ENCODE measurements at regions not wholly inside any gene's neighbourhood (a gene's known extent, or its start where the extent isn't known, plus 50 kb on each side); places are given as distances from the start of the nearest gene placed in this dataset.

GRCh38 chr2:224283466-224283965 lies 118.4 kb downstream of the FAM124B start:
- no peak for TF ChIP-seq CTCF (conservative IDR thresholded peaks at IDR 0.05; ENCODE audit: low read depth, low read length)
- DNase-seq (ENCODE audit: low read depth), result no peak
- H3K4me3 ChIP-seq (ENCODE audit: low read depth, low read length), result no peak overlapping the region

GRCh38 chr2:224281374-224281773 lies 120.5 kb downstream of the FAM124B start:
- no peak for DNase-seq (ENCODE audit: low read depth)

GRCh38 chr2:224278531-224278930 lies 123.4 kb downstream of the FAM124B start:
- TF ChIP-seq CTCF (conservative IDR thresholded peaks at IDR 0.05; ENCODE audit: low read depth, low read length), result peak; percentile 2
- DNase-seq (ENCODE audit: low read depth), result no peak
- no peak overlapping the region for H3K4me3 ChIP-seq (ENCODE audit: low read depth, low read length)

More at GRCh38 chr2:224281374-224281773, 120.5 kb downstream of the FAM124B start:
- no peak for TF ChIP-seq CTCF (conservative IDR thresholded peaks at IDR 0.05; ENCODE audit: low read depth, low read length)
- no peak overlapping the region for H3K4me3 ChIP-seq (ENCODE audit: low read depth, low read length)

- TF ChIP-seq CTCF (conservative IDR thresholded peaks at IDR 0.05; ENCODE audit: low read depth, low read length), result no peak
- no peak for DNase-seq (ENCODE audit: low read depth)
- no peak overlapping the region for H3K4me3 ChIP-seq (ENCODE audit: low read depth, low read length)
These were observed 125.7 kb downstream of the FAM124B start for GRCh38 chr2:224276251-224276650.

GRCh38 chr2:224272237-224272910 lies 129.5 kb downstream of the FAM124B start:
- TF ChIP-seq CTCF (conservative IDR thresholded peaks at IDR 0.05; ENCODE audit: low read depth, low read length), result no peak
- no peak for DNase-seq (ENCODE audit: low read depth)
- no peak overlapping the region for H3K4me3 ChIP-seq (ENCODE audit: low read depth, low read length)

GRCh38 chr2:224271617-224272236 lies 130.2 kb downstream of the FAM124B start:
- no peak overlapping the region for H3K4me3 ChIP-seq (ENCODE audit: low read depth, low read length)
- TF ChIP-seq CTCF (conservative IDR thresholded peaks at IDR 0.05; ENCODE audit: low read depth, low read length), result no peak
- DNase-seq (ENCODE audit: low read depth), result no peak

Measured in epithelial cell of proximal tubule (primary cell).